ENCODE measurements at regions not wholly inside any gene's neighbourhood (a gene's known extent, or its start where the extent isn't known, plus 50 kb on each side); places are given as distances from the start of the nearest gene placed in this dataset.

DNA sequence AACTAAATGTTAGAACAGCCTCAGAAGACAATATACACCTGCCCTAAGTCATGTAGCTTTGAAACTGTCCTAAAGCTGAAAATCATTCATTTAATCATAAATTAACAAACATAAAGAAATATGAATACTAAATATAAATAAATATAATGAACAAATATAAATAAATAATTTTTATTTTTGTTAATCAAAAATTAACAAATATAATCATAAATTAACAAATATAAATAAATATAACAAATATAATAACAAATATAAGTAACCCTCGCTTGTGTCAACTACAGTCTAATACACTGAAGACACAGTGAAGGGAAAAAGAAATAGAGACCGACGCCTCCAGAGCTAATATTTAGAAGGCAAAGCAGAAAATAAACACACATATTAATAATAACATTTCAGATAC lies 527.3 kb downstream of the CYLC2 start:
- TF ChIP-seq, protein P1, sequence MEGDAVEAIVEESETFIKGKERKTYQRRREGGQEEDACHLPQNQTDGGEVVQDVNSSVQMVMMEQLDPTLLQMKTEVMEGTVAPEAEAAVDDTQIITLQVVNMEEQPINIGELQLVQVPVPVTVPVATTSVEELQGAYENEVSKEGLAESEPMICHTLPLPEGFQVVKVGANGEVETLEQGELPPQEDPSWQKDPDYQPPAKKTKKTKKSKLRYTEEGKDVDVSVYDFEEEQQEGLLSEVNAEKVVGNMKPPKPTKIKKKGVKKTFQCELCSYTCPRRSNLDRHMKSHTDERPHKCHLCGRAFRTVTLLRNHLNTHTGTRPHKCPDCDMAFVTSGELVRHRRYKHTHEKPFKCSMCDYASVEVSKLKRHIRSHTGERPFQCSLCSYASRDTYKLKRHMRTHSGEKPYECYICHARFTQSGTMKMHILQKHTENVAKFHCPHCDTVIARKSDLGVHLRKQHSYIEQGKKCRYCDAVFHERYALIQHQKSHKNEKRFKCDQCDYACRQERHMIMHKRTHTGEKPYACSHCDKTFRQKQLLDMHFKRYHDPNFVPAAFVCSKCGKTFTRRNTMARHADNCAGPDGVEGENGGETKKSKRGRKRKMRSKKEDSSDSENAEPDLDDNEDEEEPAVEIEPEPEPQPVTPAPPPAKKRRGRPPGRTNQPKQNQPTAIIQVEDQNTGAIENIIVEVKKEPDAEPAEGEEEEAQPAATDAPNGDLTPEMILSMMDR (IDR thresholded peaks at IDR 0.05) = no peak
- TF ChIP-seq EP300 (IDR thresholded peaks at IDR 0.05) = no peak

Measured in stomach (tissue), 4 donors.